Body of pancreas (tissue), 4 donors: ENCODE measurements at regions not wholly inside any gene's neighbourhood (a gene's known extent, or its start where the extent isn't known, plus 50 kb on each side); places are given as distances from the start of the nearest gene placed in this dataset.

Experiments used
- CTCF ChIP-seq, 7 experiments: fragments of 450-650 bp in 4 of 7; fragments of 200-600 bp in 3 of 7; sonication (generic) in 3 of 7; IDR thresholded peaks; one replicate each; pipeline ENCODE4 v1.5.1; 2016 to 2019; ENCODE audit warnings: antibody characterized with exemption in 7 of 7
- POLR2A ChIP-seq, 3 donors: fragments of 450-650 bp; IDR thresholded peaks; one replicate each; pipeline ENCODE4 v1.6.1; 2016; ENCODE audit warnings: antibody characterized with exemption in 3 of 3, mild to moderate bottlenecking in 2 of 3

GRCh38 chr4:159860945-159861344 lies 758.1 kb downstream of the RAPGEF2 start:
- TF ChIP-seq CTCF (IDR thresholded peaks at IDR 0.05) (no peak), POLR2A (IDR thresholded peaks at IDR 0.05) (no peak)
